GM10266 (cell line): ENCODE measurements at regions not wholly inside any gene's neighbourhood (a gene's known extent, or its start where the extent isn't known, plus 50 kb on each side); places are given as distances from the start of the nearest gene placed in this dataset.

Experiments used
- DNase-seq: peaks from one replicate; pipeline ENCODE4 v3.0.0; 2012; ENCODE audit errors: extremely low spot score
- CTCF ChIP-seq: IDR thresholded peaks from 2 replicates; pipeline ENCODE4 v1.5.1; 2012; ENCODE audit warnings: mild to moderate bottlenecking, low read depth; ENCODE audit not compliant: control insufficient read depth, insufficient read depth; ENCODE audit errors: missing control alignments

- no peak for TF ChIP-seq CTCF
- no peak for DNase-seq
Observed at GRCh38 chr3:18580268-18580667, 155.1 kb upstream of the SATB1 start.

- TF ChIP-seq CTCF, result no peak
- DNase-seq, result no peak
Observed at GRCh38 chr3:18579661-18580060, 154.5 kb upstream of the SATB1 start.

GRCh38 chr3:18575573-18575972, 150.4 kb upstream of the SATB1 start:
- TF ChIP-seq CTCF, result no peak
- DNase-seq, result no peak

DNA sequence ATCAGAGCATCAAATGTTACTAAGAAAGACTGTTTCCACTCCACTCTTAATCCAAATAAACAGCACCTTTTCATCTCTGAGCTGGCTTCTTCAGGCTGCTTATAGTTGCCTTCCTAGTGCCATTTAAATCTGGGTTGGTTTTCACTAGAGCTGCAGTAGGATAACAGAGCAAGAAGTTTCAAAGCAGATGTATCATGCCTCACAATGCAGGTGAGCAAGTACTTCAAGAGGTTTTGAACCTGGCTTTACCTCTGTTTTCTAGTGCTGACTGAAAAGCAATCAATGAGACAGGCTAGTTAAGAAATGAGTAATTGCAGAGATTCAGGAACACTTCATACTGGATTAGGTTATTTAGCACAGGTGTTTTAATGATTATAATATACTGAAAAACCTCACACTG, 147.7 kb upstream of the SATB1 start:
- no peak for DNase-seq
- no peak for TF ChIP-seq CTCF

GRCh38 chr3:18567293-18567692, 142.2 kb upstream of the SATB1 start:
- DNase-seq, result no peak
- TF ChIP-seq CTCF, result no peak

GRCh38 chr3:18562364-18563154, 137.4 kb upstream of the SATB1 start:
- no peak for DNase-seq
- TF ChIP-seq CTCF, result no peak

- peak; percentile 72 for TF ChIP-seq CTCF
Observed at GRCh38 chr3:18559331-18559842, 134.2 kb upstream of the SATB1 start.

More at GRCh38 chr3:18559331-18559842, 134.2 kb upstream of the SATB1 start:
- DNase-seq, result peak; percentile 28
